ENCODE measurements at regions not wholly inside any gene's neighbourhood (a gene's known extent, or its start where the extent isn't known, plus 50 kb on each side); places are given as distances from the start of the nearest gene placed in this dataset.

GRCh38 chr5:104355350-104355749 lies 792.8 kb upstream of the NUDT12 start:
- Histone ChIP-seq H3K36me3 (no peaks in the 10 kb centered on the region), H3K4me1 (ENCODE audit: low read depth) (peaks cover 8% of the 10 kb centered on the region), H3K4me3 (no peak overlapping the region), H3K9me3 (ENCODE audit: low read depth) (no peaks in the 10 kb centered on the region), H3K27me3 (no peaks in the 10 kb centered on the region), H3K27ac (no peak overlapping the region)
- no peak for TF ChIP-seq CTCF (IDR thresholded peaks at IDR 0.05; ENCODE audit: low read depth, low read length)
- DNase-seq (ENCODE audit: low read depth in 1 of 2, low spot score in 1 of 2): peak in 1 of 2 donors; percentile 22

GRCh38 chr5:104353371-104353770 lies 790.8 kb upstream of the NUDT12 start:
- H3K9me3 ChIP-seq (ENCODE audit: low read depth): no peaks in the 10 kb centered on the region
- H3K4me3 ChIP-seq: no peak overlapping the region
- no peaks in the 10 kb centered on the region for H3K27me3 ChIP-seq
- no peak for TF ChIP-seq CTCF (IDR thresholded peaks at IDR 0.05; ENCODE audit: low read depth, low read length)
- peaks cover 8% of the 10 kb centered on the region for H3K4me1 ChIP-seq (ENCODE audit: low read depth)
- no peak overlapping the region for H3K27ac ChIP-seq
- H3K36me3 ChIP-seq: no peaks in the 10 kb centered on the region
- no peak for DNase-seq (ENCODE audit: low read depth in 1 of 2, low spot score in 1 of 2)

GRCh38 chr5:104352954-104353353 lies 790.4 kb upstream of the NUDT12 start:
- Histone ChIP-seq H3K27ac (no peak overlapping the region), H3K4me3 (no peak overlapping the region), H3K4me1 (ENCODE audit: low read depth) (peaks cover 8% of the 10 kb centered on the region), H3K36me3 (no peaks in the 10 kb centered on the region), H3K27me3 (no peaks in the 10 kb centered on the region), H3K9me3 (ENCODE audit: low read depth) (no peaks in the 10 kb centered on the region)
- no peak for TF ChIP-seq CTCF (IDR thresholded peaks at IDR 0.05; ENCODE audit: low read depth, low read length)
- DNase-seq (ENCODE audit: low read depth in 1 of 2, low spot score in 1 of 2): no peak

- H3K9me3 ChIP-seq (ENCODE audit: low read depth): no peaks in the 10 kb centered on the region
- TF ChIP-seq CTCF (IDR thresholded peaks at IDR 0.05; ENCODE audit: low read depth, low read length): peak; percentile 35
- H3K27me3 ChIP-seq: no peaks in the 10 kb centered on the region
- H3K4me3 ChIP-seq: no peak overlapping the region
- peak; percentile 9 to 66 for DNase-seq (ENCODE audit: low read depth in 1 of 2, low spot score in 1 of 2)
- no peaks in the 10 kb centered on the region for H3K4me1 ChIP-seq (ENCODE audit: low read depth)
- no peak overlapping the region for H3K27ac ChIP-seq
- no peaks in the 10 kb centered on the region for H3K36me3 ChIP-seq
These were observed 784.6 kb upstream of the NUDT12 start for GRCh38 chr5:104347119-104347708.

GRCh38 chr5:104345222-104346016 lies 782.8 kb upstream of the NUDT12 start:
- Histone ChIP-seq H3K27me3 (no peaks in the 10 kb centered on the region), H3K9me3 (ENCODE audit: low read depth) (no peaks in the 10 kb centered on the region), H3K36me3 (no peaks in the 10 kb centered on the region), H3K4me3 (no peak overlapping the region), H3K4me1 (ENCODE audit: low read depth) (no peaks in the 10 kb centered on the region), H3K27ac (no peak overlapping the region)
- no peak for TF ChIP-seq CTCF (IDR thresholded peaks at IDR 0.05; ENCODE audit: low read depth, low read length)
- DNase-seq (ENCODE audit: low read depth in 1 of 2, low spot score in 1 of 2): peak in 1 of 2 donors; percentile 15
